ENCODE measurements at regions not wholly inside any gene's neighbourhood (a gene's known extent, or its start where the extent isn't known, plus 50 kb on each side); places are given as distances from the start of the nearest gene placed in this dataset.

- Histone ChIP-seq H3K27ac (ENCODE audit: low read length) (no peak overlapping the region), H3K9me3 (ENCODE audit: control insufficient read depth, low read depth, low read length) (no peaks in the 10 kb centered on the region), H3K4me1 (ENCODE audit: control insufficient read depth, low read depth, low read length) (peaks cover 17% of the 10 kb centered on the region), H3K27me3 (ENCODE audit: control insufficient read depth, insufficient read depth, low read length) (no peaks in the 10 kb centered on the region), H3K36me3 (ENCODE audit: control insufficient read depth, low read depth, low read length) (no peaks in the 10 kb centered on the region), H3K9ac (ENCODE audit: low read length) (no peak overlapping the region), H3K4me3 (ENCODE audit: low read length) (peak overlapping the region; percentile 10)
These were observed 188.4 kb downstream of the ABHD5 start for GRCh38 chr3:43879166-43879565.

DNA sequence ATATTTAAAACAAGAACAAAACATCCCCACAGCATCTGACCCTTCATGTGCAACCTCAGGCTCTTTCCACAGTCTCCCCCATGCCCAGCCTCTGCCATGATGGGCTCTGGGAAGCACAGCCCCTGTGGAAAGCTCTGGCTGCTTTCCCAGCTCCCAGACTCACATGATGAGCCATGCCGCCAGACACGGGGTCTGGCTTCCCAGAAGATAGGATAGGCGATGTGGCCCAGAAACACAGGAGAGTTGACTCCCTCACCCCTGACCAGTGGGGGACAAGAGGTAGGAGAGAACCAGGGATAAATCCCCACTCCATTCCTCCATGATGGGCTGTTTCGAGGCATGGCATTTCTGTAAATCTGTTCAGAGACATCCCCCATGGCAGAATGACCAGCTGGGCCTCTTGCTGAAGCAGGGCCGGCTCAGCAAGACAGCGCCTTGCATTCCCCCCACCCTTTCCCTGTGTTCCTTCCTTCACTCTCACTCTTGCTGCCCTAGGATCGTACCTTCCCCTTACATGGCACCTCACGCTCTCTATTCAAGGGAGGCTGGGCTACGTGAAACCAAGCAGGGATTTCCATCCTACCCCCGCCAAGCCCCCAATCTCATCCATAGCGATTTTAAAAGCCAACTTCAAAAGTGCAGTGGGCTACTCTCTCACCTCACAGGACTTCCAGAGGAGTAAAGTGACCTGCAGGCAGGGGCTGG, 192.4 kb downstream of the ABHD5 start:
- Histone ChIP-seq H3K9me3 (ENCODE audit: control insufficient read depth, low read depth, low read length) (no peaks in the 10 kb centered on the region), H3K27ac (ENCODE audit: low read length) (no peak overlapping the region), H3K36me3 (ENCODE audit: control insufficient read depth, low read depth, low read length) (no peaks in the 10 kb centered on the region), H3K27me3 (ENCODE audit: control insufficient read depth, insufficient read depth, low read length) (no peaks in the 10 kb centered on the region), H3K4me1 (ENCODE audit: control insufficient read depth, low read depth, low read length) (peaks cover 16% of the 10 kb centered on the region), H3K4me3 (ENCODE audit: low read length) (no peak overlapping the region), H3K9ac (ENCODE audit: low read length) (no peak overlapping the region)

DNA sequence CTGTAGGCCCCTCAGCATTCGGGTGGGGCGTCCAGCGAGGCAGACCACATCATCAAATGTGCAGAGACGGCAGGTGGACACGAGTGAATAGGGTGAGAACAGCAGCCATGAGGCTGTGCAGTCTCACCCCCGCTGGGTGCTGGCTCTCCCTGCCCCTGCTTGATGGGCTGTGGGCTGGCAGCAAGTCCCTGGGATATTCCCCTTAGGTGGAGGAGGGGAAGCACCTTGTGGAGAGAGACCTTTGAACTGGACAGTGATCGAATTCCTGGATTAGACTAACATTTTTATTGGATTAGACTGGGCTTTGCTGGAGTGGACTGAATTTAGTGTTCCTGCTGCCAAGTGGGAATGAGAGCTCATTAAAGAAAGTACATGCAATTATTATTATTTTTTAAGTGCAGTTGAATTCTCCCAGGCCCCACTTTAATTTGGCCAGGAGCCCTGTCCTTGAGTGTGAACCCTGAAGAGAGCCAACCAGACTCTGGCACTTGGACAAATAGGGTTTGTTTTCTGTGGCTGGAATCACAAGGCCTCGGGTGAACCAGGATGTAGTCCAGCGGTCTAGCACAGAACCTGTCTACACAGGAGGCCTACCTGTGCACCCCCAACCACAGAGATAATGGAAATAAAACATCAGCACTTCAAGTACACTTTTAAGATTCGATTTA, 193.1 kb downstream of the ABHD5 start:
- Histone ChIP-seq H3K4me1 (ENCODE audit: control insufficient read depth, low read depth, low read length) (peaks cover 13% of the 10 kb centered on the region), H3K27ac (ENCODE audit: low read length) (no peak overlapping the region), H3K36me3 (ENCODE audit: control insufficient read depth, low read depth, low read length) (no peaks in the 10 kb centered on the region), H3K4me3 (ENCODE audit: low read length) (no peak overlapping the region), H3K9ac (ENCODE audit: low read length) (no peak overlapping the region), H3K27me3 (ENCODE audit: control insufficient read depth, insufficient read depth, low read length) (no peaks in the 10 kb centered on the region), H3K9me3 (ENCODE audit: control insufficient read depth, low read depth, low read length) (no peaks in the 10 kb centered on the region)

- Histone ChIP-seq H3K9ac (ENCODE audit: low read length) (no peak overlapping the region), H3K4me1 (ENCODE audit: control insufficient read depth, low read depth, low read length) (peaks cover 6% of the 10 kb centered on the region), H3K4me3 (ENCODE audit: low read length) (no peak overlapping the region), H3K27ac (ENCODE audit: low read length) (no peak overlapping the region), H3K36me3 (ENCODE audit: control insufficient read depth, low read depth, low read length) (no peaks in the 10 kb centered on the region), H3K9me3 (ENCODE audit: control insufficient read depth, low read depth, low read length) (no peaks in the 10 kb centered on the region), H3K27me3 (ENCODE audit: control insufficient read depth, insufficient read depth, low read length) (no peaks in the 10 kb centered on the region)
These were observed 193.8 kb downstream of the ABHD5 start for GRCh38 chr3:43884581-43884980.

DNA sequence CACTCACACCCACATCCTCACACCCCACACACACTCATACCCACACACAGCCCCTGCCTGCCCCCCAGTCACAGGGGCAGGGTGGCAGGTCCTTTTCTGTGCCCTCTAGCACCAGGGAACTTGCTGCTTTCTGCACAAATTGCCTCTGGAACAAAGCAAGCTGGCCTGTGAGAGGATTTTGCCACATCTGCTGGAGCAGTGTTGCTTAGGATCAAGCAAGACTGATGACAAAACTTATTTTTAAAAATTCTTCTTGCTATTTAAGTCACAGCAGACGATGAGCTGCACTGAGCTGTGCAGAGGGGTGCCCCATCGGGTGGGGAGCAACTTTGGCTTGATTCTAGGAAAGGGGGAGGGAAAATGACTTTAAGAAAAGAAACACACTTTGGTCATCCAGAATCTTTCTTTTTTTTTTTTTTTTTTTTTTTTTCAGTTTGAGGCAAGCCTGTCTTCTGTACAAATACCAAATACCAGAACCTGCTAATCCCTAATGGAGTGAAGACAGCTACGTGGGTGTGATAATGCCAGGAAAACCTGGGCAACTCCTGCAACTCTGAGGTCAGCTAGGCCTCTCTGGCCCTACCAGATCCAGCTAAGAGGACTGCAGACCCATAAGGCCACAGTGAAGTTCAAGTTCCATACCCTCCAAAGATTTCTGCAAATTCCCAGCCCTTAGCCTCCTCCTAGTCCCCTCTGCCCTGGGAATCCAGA, 195.3 kb downstream of the ABHD5 start:
- H3K9ac ChIP-seq (ENCODE audit: low read length) = no peak overlapping the region
- no peak overlapping the region for H3K4me3 ChIP-seq (ENCODE audit: low read length)
- no peaks in the 10 kb centered on the region for H3K27me3 ChIP-seq (ENCODE audit: control insufficient read depth, insufficient read depth, low read length)
- H3K27ac ChIP-seq (ENCODE audit: low read length) = no peak overlapping the region
- H3K36me3 ChIP-seq (ENCODE audit: control insufficient read depth, low read depth, low read length) = no peaks in the 10 kb centered on the region
- peaks cover 4% of the 10 kb centered on the region for H3K4me1 ChIP-seq (ENCODE audit: control insufficient read depth, low read depth, low read length)
- no peaks in the 10 kb centered on the region for H3K9me3 ChIP-seq (ENCODE audit: control insufficient read depth, low read depth, low read length)

DNA sequence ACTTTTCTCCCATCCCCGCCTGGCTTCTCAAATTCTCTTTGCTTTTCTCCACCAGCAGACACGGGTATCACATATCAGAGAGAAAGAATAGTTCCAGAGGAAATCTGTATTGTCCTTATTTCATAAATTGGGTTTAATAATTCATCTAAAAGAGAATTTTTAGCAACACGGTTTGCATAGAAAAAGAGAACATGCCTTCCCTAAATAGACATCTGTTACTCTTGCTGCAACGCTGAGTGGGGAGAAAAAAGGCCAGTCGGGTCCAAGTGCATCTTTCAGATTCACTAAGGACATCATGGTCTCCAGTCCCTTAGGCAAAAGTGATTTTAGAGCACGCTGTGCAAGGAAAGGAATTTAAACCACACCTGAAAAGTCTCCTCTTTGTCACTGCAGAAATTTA, 201.3 kb downstream of the ABHD5 start:
- H3K9ac ChIP-seq (ENCODE audit: low read length) = no peak overlapping the region
- peaks cover 15% of the 10 kb centered on the region for H3K27me3 ChIP-seq (ENCODE audit: control insufficient read depth, insufficient read depth, low read length)
- no peaks in the 10 kb centered on the region for H3K9me3 ChIP-seq (ENCODE audit: control insufficient read depth, low read depth, low read length)
- H3K27ac ChIP-seq (ENCODE audit: low read length) = no peak overlapping the region
- H3K4me3 ChIP-seq (ENCODE audit: low read length) = no peak overlapping the region
- H3K36me3 ChIP-seq (ENCODE audit: control insufficient read depth, low read depth, low read length) = no peaks in the 10 kb centered on the region
- H3K4me1 ChIP-seq (ENCODE audit: control insufficient read depth, low read depth, low read length) = peaks cover 14% of the 10 kb centered on the region

DNA sequence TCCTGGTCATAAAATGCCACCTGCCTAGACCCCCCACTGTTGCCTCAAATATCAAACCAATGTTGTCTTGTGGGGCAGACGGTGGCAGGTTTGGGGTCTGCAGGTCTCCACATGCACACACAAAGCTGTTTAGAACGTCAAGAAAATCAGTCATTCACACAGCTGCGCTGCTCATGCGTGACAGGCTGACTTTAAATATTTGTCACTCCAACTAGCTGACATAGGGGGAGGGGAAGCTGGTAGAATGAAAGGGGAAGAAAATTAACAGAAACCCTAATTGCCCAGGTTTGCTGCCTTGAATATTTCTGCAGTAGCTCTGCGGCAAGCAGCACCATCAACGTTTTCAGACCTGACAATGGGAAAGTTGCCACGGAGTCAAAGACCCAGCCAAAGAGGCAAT, 201.8 kb downstream of the ABHD5 start:
- Histone ChIP-seq H3K4me3 (ENCODE audit: low read length) (no peak overlapping the region), H3K9ac (ENCODE audit: low read length) (no peak overlapping the region), H3K4me1 (ENCODE audit: control insufficient read depth, low read depth, low read length) (peaks cover 13% of the 10 kb centered on the region), H3K27ac (ENCODE audit: low read length) (no peak overlapping the region), H3K36me3 (ENCODE audit: control insufficient read depth, low read depth, low read length) (no peaks in the 10 kb centered on the region), H3K9me3 (ENCODE audit: control insufficient read depth, low read depth, low read length) (no peaks in the 10 kb centered on the region), H3K27me3 (ENCODE audit: control insufficient read depth, insufficient read depth, low read length) (peaks cover 15% of the 10 kb centered on the region)

DNA sequence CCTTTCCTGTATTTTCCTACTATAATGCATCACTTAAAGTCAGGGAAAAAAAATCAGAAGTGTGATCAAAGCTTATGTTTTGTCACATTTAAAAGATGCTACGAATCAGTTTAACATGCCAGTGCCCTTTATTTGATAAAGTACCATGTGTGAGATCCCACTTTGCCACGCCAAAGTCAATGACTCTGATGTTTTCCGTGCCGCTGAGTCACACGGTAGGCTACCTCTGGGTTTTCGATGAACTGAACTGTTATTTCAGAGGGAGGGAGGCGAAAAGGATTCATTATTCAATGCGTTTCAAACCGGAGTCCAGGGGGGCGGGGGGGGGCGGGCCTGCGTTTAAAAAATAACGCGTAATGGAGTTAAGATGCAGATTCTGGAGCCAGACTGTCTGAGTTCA, 203.0 kb downstream of the ABHD5 start:
- H3K27ac ChIP-seq (ENCODE audit: low read length) = no peak overlapping the region
- peaks cover 15% of the 10 kb centered on the region for H3K27me3 ChIP-seq (ENCODE audit: control insufficient read depth, insufficient read depth, low read length)
- no peaks in the 10 kb centered on the region for H3K36me3 ChIP-seq (ENCODE audit: control insufficient read depth, low read depth, low read length)
- peak overlapping the region; percentile 63 for H3K4me3 ChIP-seq (ENCODE audit: low read length)
- H3K4me1 ChIP-seq (ENCODE audit: control insufficient read depth, low read depth, low read length) = peaks cover 13% of the 10 kb centered on the region
- H3K9me3 ChIP-seq (ENCODE audit: control insufficient read depth, low read depth, low read length) = no peaks in the 10 kb centered on the region
- peak overlapping the region; percentile 59 for H3K9ac ChIP-seq (ENCODE audit: low read length)

DNA sequence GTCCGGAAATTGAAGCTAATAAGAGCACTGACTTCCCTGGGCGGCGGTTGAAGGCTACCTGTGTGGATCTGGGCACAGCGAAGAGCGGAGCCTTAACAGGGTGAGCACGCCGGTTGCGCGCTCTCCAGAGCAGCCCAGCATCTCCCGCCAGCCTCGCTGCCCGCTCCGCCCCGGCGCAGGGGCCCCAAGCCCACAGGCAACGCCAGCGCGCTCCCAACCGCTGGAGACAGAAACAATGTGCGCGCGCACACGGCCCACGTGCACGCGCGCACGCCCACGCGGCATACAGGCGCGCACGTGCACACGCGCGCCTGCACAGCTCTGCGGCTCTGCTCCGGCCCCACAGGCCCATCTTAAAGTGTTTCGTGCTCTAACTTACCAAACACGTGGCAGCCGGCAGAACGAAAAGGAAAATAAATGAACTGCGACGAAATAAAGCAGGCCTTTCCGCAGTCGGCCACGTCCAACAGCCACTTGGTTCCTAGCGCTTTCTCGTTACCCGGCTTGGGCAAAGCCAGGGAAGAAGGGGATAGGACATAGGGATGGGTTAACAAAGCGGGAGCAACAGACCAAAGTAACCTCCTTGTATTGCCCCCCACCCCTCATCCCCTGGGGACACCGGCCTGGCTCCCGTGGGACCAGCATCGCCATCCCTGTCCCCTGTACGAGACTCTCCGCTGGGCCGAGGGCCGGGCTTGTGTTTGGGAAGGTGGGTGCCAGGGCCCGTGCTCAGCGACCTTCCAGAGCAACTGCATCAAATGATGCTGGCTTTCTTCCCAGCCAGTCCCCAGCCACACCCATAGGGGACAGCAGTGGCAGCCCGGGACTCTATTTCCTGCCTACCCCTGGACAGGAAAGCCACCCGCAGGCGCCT, 203.7 kb downstream of the ABHD5 start:
- peaks cover 15% of the 10 kb centered on the region for H3K27me3 ChIP-seq (ENCODE audit: control insufficient read depth, insufficient read depth, low read length)
- H3K36me3 ChIP-seq (ENCODE audit: control insufficient read depth, low read depth, low read length) = no peaks in the 10 kb centered on the region
- H3K4me3 ChIP-seq (ENCODE audit: low read length) = peak overlapping the region; percentile 63
- peak overlapping the region; percentile 59 for H3K9ac ChIP-seq (ENCODE audit: low read length)
- peaks cover 13% of the 10 kb centered on the region for H3K4me1 ChIP-seq (ENCODE audit: control insufficient read depth, low read depth, low read length)
- no peaks in the 10 kb centered on the region for H3K9me3 ChIP-seq (ENCODE audit: control insufficient read depth, low read depth, low read length)
- peak overlapping the region; percentile 12 for H3K27ac ChIP-seq (ENCODE audit: low read length)

DNA sequence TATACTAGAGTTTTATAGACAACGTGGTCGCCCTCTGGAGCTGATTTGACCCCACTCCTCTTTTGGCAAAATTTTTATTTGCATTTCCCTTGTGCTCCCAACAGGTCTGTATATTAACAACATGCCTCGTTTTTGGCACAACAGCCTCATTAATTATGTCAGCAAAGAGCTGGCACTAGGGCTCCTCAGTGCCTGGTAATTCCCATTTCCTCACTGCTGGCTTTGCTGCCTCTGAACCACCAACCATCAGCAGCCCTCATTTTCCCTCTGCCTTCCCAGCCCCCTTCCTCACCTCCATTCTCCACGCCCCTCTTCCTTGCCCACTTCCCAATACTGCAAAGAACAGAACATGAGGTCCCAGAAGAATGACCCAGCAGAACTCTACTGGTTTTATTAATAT, 204.8 kb downstream of the ABHD5 start:
- no peak overlapping the region for H3K4me3 ChIP-seq (ENCODE audit: low read length)
- no peak overlapping the region for H3K27ac ChIP-seq (ENCODE audit: low read length)
- no peaks in the 10 kb centered on the region for H3K9me3 ChIP-seq (ENCODE audit: control insufficient read depth, low read depth, low read length)
- no peak overlapping the region for H3K9ac ChIP-seq (ENCODE audit: low read length)
- H3K36me3 ChIP-seq (ENCODE audit: control insufficient read depth, low read depth, low read length) = no peaks in the 10 kb centered on the region
- peaks cover 13% of the 10 kb centered on the region for H3K4me1 ChIP-seq (ENCODE audit: control insufficient read depth, low read depth, low read length)
- H3K27me3 ChIP-seq (ENCODE audit: control insufficient read depth, insufficient read depth, low read length) = peaks cover 15% of the 10 kb centered on the region

DNA sequence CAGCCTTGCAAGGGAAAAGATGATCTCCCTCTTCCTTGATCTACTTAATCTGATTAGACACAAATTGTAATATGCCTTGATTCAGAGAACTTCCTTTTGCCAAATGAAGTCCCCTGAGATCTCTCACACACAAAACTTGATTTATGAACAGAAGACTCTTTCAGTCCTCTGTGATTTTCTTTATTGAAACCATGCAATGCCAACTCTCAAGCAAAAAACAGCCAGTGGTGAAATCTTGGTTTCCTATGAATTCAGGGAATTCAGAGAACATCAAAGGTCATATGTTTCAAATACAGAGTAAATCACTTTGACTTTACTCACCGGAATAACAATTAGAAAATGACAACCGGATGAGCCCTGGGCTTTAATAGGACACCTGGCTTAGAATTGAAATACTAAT, 211.7 kb downstream of the ABHD5 start:
- Histone ChIP-seq H3K4me3 (ENCODE audit: low read length) (no peak overlapping the region), H3K4me1 (ENCODE audit: control insufficient read depth, low read depth, low read length) (no peaks in the 10 kb centered on the region), H3K36me3 (ENCODE audit: control insufficient read depth, low read depth, low read length) (no peaks in the 10 kb centered on the region), H3K9me3 (ENCODE audit: control insufficient read depth, low read depth, low read length) (no peaks in the 10 kb centered on the region), H3K27ac (ENCODE audit: low read length) (no peak overlapping the region), H3K27me3 (ENCODE audit: control insufficient read depth, insufficient read depth, low read length) (no peaks in the 10 kb centered on the region), H3K9ac (ENCODE audit: low read length) (no peak overlapping the region)

Data from iPS-18a (cell line).